Transverse colon (tissue), 4 donors: ENCODE measurements at regions not wholly inside any gene's neighbourhood (a gene's known extent, or its start where the extent isn't known, plus 50 kb on each side); places are given as distances from the start of the nearest gene placed in this dataset.

Source experiments
- DNase-seq: peaks from one replicate; pipeline ENCODE4 v3.0.0-alpha.2; 2019
- H3K27ac ChIP-seq, 4 donors: fragments of 200-600 bp; sonication (generic); 2 replicates each; pipeline ENCODE4 v1.5.1; 2016 to 2018; ENCODE audit warnings: inconsistent platforms in 4 of 4
- H3K27me3 ChIP-seq: fragments of 200-600 bp; sonication (generic); 2 replicates; pipeline ENCODE4 v1.5.1; 2017; ENCODE audit warnings: inconsistent platforms
- H3K36me3 ChIP-seq, 4 donors: fragments of 200-600 bp; sonication (generic); 2 replicates each; pipeline ENCODE4 v1.5.1; 2017 to 2019; ENCODE audit warnings: inconsistent platforms in 4 of 4
- H3K4me1 ChIP-seq, 4 donors: fragments of 200-600 bp; sonication (generic); 2 replicates each; pipeline ENCODE4 v1.5.1; 2017 to 2020; ENCODE audit warnings: inconsistent platforms in 4 of 4
- H3K4me3 ChIP-seq, 4 donors: fragments of 200-600 bp; sonication (generic); 1 replicate in 1 of 4; 2 replicates in 3 of 4; pipeline versions ENCODE4 v1.5.1 to v1.6.1; 2017 to 2019; ENCODE audit warnings: inconsistent platforms in 4 of 4
- H3K9me3 ChIP-seq, 2 donors: fragments of 200-600 bp; sonication (generic); 2 replicates each; pipeline ENCODE4 v1.5.1; 2017 to 2019; ENCODE audit warnings: inconsistent platforms in 2 of 2
- CTCF ChIP-seq, 5 experiments: fragments of 200-600 bp in 3 of 5; fragments of 450-650 bp in 2 of 5; sonication (generic) in 3 of 5; IDR thresholded peaks; 1 replicate in 2 of 5; 2 replicates in 3 of 5; pipeline ENCODE4 v1.5.1; 2016 to 2017; ENCODE audit warnings: antibody characterized with exemption in 5 of 5, inconsistent platforms in 3 of 5, mild to moderate bottlenecking in 2 of 5, moderate library complexity in 1 of 5
- EP300 ChIP-seq: sonication (generic); formaldehyde crosslinking; IDR thresholded peaks from one replicate; pipeline ENCODE4 v1.6.1; 2017; ENCODE audit warnings: antibody characterized with exemption, low read depth
- POLR2A ChIP-seq: fragments of 450-650 bp; IDR thresholded peaks from one replicate; pipeline ENCODE4 v1.6.1; 2016; ENCODE audit warnings: antibody characterized with exemption, mild to moderate bottlenecking, moderate library complexity
- POLR2AphosphoS5 ChIP-seq, 3 donors: sonication (generic); formaldehyde crosslinking; IDR thresholded peaks; one replicate each; pipeline ENCODE4 v1.6.1; 2016; ENCODE audit warnings: antibody characterized with exemption in 3 of 3
- WGBS, 2 donors: methylation state at CpG; one replicate each; pipeline ENCODE4 v1.1.5; 2018; ENCODE audit warnings: low coverage in 1 of 2; 5-methylcytosine and 5-hydroxymethylcytosine counted together
- in situ Hi-C, 4 donors: fragments of 200-750 bp; cut with MboI; loops; one replicate each; pipeline versions ENCODE4 v1.15.0 to v1.15.1; 2017; ENCODE audit warnings: low sequenced_read_pairs in 3 of 4, low pct_ligation_motif_present in 1 of 4, low pct_unique_long_range_greater_than_20kb in 1 of 4
- intact Hi-C: fragments of 100-400 bp; cut with DNase I; formaldehyde crosslinking; loops from one replicate; pipeline ENCODE4 v1.15.1; 2023; ENCODE audit warnings: low total_unique reads

GRCh38 chr2:144137705-144138428 lies 382.1 kb downstream of the ZEB2 start:
- Histone ChIP-seq H3K4me1 (no peaks in the 10 kb centered on the region), H3K9me3 (no peaks in the 10 kb centered on the region), H3K27me3 (no peaks in the 10 kb centered on the region), H3K4me3 (no peak overlapping the region), H3K27ac (no peak overlapping the region), H3K36me3 (no peaks in the 10 kb centered on the region)
- DNase-seq: no peak
- 83 to 87% methylated on average over 5 of the region's 5 CpGs for WGBS, 2 donors
- intact Hi-C loops (no loop called here), in situ Hi-C loops (no loop called here)
- TF ChIP-seq POLR2A (no peak), CTCF (IDR thresholded peaks at IDR 0.05) (no peak), EP300 (no peak), POLR2AphosphoS5 (IDR thresholded peaks at IDR 0.05) (no peak)

- no peak overlapping the region for H3K27ac ChIP-seq
- in situ Hi-C loops: no loop called here
Observed at GRCh38 chr2:144137272-144137671, 382.6 kb downstream of the ZEB2 start.

GRCh38 chr2:144136297-144137010 lies 383.5 kb downstream of the ZEB2 start:
- DNase-seq: no peak
- Histone ChIP-seq H3K9me3 (no peaks in the 10 kb centered on the region), H3K4me3 (no peak overlapping the region), H3K36me3 (no peaks in the 10 kb centered on the region), H3K27ac (no peak overlapping the region), H3K4me1 (no peaks in the 10 kb centered on the region), H3K27me3 (no peaks in the 10 kb centered on the region)
- TF ChIP-seq POLR2AphosphoS5 (IDR thresholded peaks at IDR 0.05): no peak
- TF ChIP-seq CTCF (IDR thresholded peaks at IDR 0.05): no peak
- TF ChIP-seq EP300: no peak
- 95 to 98% methylated on average over 4 of the region's 4 CpGs for WGBS, 2 donors
- in situ Hi-C loops (no loop called here), intact Hi-C loops (no loop called here)

More at GRCh38 chr2:144137272-144137671, 382.6 kb downstream of the ZEB2 start:
- no peak for DNase-seq
- WGBS, 2 donors: 94 to 100% methylated on average over 1 of the region's 1 CpG
- Histone ChIP-seq H3K4me3 (no peak overlapping the region), H3K4me1 (no peaks in the 10 kb centered on the region), H3K9me3 (no peaks in the 10 kb centered on the region), H3K27me3 (no peaks in the 10 kb centered on the region), H3K36me3 (no peaks in the 10 kb centered on the region)
- intact Hi-C loops: no loop called here
- TF ChIP-seq POLR2A: no peak
- TF ChIP-seq CTCF (IDR thresholded peaks at IDR 0.05): no peak
- no peak for TF ChIP-seq EP300
- TF ChIP-seq POLR2AphosphoS5 (IDR thresholded peaks at IDR 0.05): no peak

- Histone ChIP-seq H3K27ac (no peak overlapping the region), H3K4me3 (no peak overlapping the region), H3K27me3 (no peaks in the 10 kb centered on the region), H3K36me3 (no peaks in the 10 kb centered on the region), H3K4me1 (no peaks in the 10 kb centered on the region), H3K9me3 (no peaks in the 10 kb centered on the region)
- intact Hi-C loops: no loop called here
- no peak for TF ChIP-seq POLR2A
- TF ChIP-seq POLR2AphosphoS5 (IDR thresholded peaks at IDR 0.05): no peak
- no peak for TF ChIP-seq EP300
- TF ChIP-seq CTCF (IDR thresholded peaks at IDR 0.05): no peak
- in situ Hi-C loops: no loop called here
- 78 to 80% methylated on average over 7 of the region's 7 CpGs for WGBS, 2 donors
- DNase-seq: no peak
Observed at GRCh38 chr2:144133936-144134665, 385.8 kb downstream of the ZEB2 start.
